ENCODE measurements at regions not wholly inside any gene's neighbourhood (a gene's known extent, or its start where the extent isn't known, plus 50 kb on each side); places are given as distances from the start of the nearest gene placed in this dataset.
"Not testable (repeated sequence)": the region's sequence is repeated elsewhere in the genome, so short reads cannot be mapped to it uniquely, and the experiment has no call there.

DNA sequence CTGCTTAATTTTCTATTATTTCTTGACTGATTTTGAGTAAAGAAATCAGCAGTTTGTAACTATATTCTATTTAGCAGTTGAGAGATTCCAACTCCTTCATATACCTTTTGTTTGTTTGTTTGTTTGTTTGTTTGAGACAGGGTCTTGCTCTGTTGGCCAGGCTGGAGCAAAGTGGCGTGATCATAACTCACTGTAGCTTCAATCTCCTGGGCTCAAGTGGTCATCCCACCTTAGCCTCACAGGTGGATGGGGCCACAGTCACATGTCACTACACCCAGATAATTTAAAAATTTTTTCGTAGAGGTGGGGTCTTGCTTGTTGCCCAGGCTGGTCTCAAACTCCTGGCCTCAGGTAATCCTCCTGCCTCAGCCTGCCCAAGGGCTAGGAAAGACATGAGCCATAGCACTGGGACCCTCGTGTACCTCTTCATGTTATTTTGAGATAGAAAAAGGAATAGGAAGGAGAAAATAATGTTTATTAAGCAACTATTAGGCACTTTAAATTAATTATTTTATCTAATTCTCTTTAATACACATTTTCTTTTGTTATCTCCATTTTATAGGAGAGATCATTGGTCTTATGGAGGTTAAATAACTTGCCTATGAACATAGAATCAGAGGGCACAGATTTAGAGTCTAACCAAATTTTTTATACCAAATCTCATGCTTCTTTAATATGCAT, 133.0 kb downstream of the ZNF608 start:
- Histone ChIP-seq H3K36me3 (ENCODE audit: insufficient read depth, low read length) (no peaks in the 10 kb centered on the region), H3K9me3 (ENCODE audit: low read length) (no peaks in the 10 kb centered on the region), H3K4me1 (ENCODE audit: insufficient read depth, low read length, poor library complexity, severe bottlenecking) (no peaks in the 10 kb centered on the region), H3K4me2 (ENCODE audit: low read length) (no peak overlapping the region), H3K27ac (ENCODE audit: low read depth, low read length, poor library complexity, severe bottlenecking) (no peak overlapping the region), H3K4me3 (ENCODE audit: low read depth, low read length, poor library complexity, severe bottlenecking) (no peak overlapping the region), H4K20me1 (ENCODE audit: insufficient read depth, low read length) (no peaks in the 10 kb centered on the region), H3K9me2 (ENCODE audit: insufficient read depth, low read length) (no peaks in the 10 kb centered on the region), H2AFZ (ENCODE audit: low read length) (no peak overlapping the region), H3K79me2 (ENCODE audit: insufficient read depth, low read depth, low read length) (no peaks in the 10 kb centered on the region)
- POLR2A ChIA-PET: interaction anchor here (1.4 kb wide), 1 partner anchor 9 kb away, joined by 9 read pairs; no protein-coding TSS in a partner anchor
- no peak for DNase-seq (ENCODE audit: low spot score)
- no TSS peak for BruUV-seq (replicated peaks)
- intact Hi-C loops (cut with micrococcal nuclease; ENCODE audit: unreplicated experiment): no loop called here
- TF ChIP-seq EZH2phosphoT487 (IDR thresholded peaks at IDR 0.05; ENCODE audit: borderline replicate concordance, low read depth, low read length): no peak
- TF ChIP-seq, protein P1, sequence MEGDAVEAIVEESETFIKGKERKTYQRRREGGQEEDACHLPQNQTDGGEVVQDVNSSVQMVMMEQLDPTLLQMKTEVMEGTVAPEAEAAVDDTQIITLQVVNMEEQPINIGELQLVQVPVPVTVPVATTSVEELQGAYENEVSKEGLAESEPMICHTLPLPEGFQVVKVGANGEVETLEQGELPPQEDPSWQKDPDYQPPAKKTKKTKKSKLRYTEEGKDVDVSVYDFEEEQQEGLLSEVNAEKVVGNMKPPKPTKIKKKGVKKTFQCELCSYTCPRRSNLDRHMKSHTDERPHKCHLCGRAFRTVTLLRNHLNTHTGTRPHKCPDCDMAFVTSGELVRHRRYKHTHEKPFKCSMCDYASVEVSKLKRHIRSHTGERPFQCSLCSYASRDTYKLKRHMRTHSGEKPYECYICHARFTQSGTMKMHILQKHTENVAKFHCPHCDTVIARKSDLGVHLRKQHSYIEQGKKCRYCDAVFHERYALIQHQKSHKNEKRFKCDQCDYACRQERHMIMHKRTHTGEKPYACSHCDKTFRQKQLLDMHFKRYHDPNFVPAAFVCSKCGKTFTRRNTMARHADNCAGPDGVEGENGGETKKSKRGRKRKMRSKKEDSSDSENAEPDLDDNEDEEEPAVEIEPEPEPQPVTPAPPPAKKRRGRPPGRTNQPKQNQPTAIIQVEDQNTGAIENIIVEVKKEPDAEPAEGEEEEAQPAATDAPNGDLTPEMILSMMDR (conservative IDR thresholded peaks at IDR 0.05; ENCODE audit: low read length): no peak
- CTCF ChIA-PET (ENCODE audit: unreplicated experiment): interaction anchor here (0.7 kb wide), 1 partner anchor 16 kb away, joined by 3 read pairs; no protein-coding TSS in a partner anchor

- no peak overlapping the region for H3K4me3 ChIP-seq (ENCODE audit: low read depth, low read length, poor library complexity, severe bottlenecking)
- TF ChIP-seq, protein P1 (conservative IDR thresholded peaks at IDR 0.05; ENCODE audit: low read length): no peak
- no peak for TF ChIP-seq EZH2phosphoT487 (IDR thresholded peaks at IDR 0.05; ENCODE audit: borderline replicate concordance, low read depth, low read length)
- BruUV-seq (replicated peaks): no TSS peak
- no peaks in the 10 kb centered on the region for H3K9me2 ChIP-seq (ENCODE audit: insufficient read depth, low read length)
- no peak for DNase-seq (ENCODE audit: low spot score)
- intact Hi-C loops (cut with micrococcal nuclease; ENCODE audit: unreplicated experiment): no loop called here
- no peaks in the 10 kb centered on the region for H3K79me2 ChIP-seq (ENCODE audit: insufficient read depth, low read depth, low read length)
- CTCF ChIA-PET (ENCODE audit: unreplicated experiment): no interaction called here
- H3K36me3 ChIP-seq (ENCODE audit: insufficient read depth, low read length): no peaks in the 10 kb centered on the region
- no peaks in the 10 kb centered on the region for H4K20me1 ChIP-seq (ENCODE audit: insufficient read depth, low read length)
- H2AFZ ChIP-seq (ENCODE audit: low read length): no peak overlapping the region
- no peak overlapping the region for H3K27ac ChIP-seq (ENCODE audit: low read depth, low read length, poor library complexity, severe bottlenecking)
- no peak overlapping the region for H3K4me2 ChIP-seq (ENCODE audit: low read length)
- no peaks in the 10 kb centered on the region for H3K9me3 ChIP-seq (ENCODE audit: low read length)
- no peaks in the 10 kb centered on the region for H3K4me1 ChIP-seq (ENCODE audit: insufficient read depth, low read length, poor library complexity, severe bottlenecking)
- POLR2A ChIA-PET: no interaction called here
These were observed 134.4 kb downstream of the ZNF608 start for GRCh38 chr5:124612023-124612422.

GRCh38 chr5:124611262-124611661, 135.2 kb downstream of the ZNF608 start:
- intact Hi-C loops (cut with micrococcal nuclease; ENCODE audit: unreplicated experiment); H3K27ac ChIP-seq (ENCODE audit: low read depth, low read length, poor library complexity, severe bottlenecking); H2AFZ ChIP-seq (ENCODE audit: low read length); POLR2A ChIA-PET; H3K79me2 ChIP-seq (ENCODE audit: insufficient read depth, low read depth, low read length); H3K4me2 ChIP-seq (ENCODE audit: low read length); DNase-seq (ENCODE audit: low spot score); H3K9me2 ChIP-seq (ENCODE audit: insufficient read depth, low read length); BruUV-seq (replicated peaks); H3K9me3 ChIP-seq (ENCODE audit: low read length); H3K36me3 ChIP-seq (ENCODE audit: insufficient read depth, low read length); H3K4me3 ChIP-seq (ENCODE audit: low read depth, low read length, poor library complexity, severe bottlenecking); CTCF ChIA-PET (ENCODE audit: unreplicated experiment); H3K4me1 ChIP-seq (ENCODE audit: insufficient read depth, low read length, poor library complexity, severe bottlenecking); H4K20me1 ChIP-seq (ENCODE audit: insufficient read depth, low read length): not testable (repeated sequence)

GRCh38 chr5:124609685-124610084, 136.8 kb downstream of the ZNF608 start:
- H3K27ac ChIP-seq (ENCODE audit: low read depth, low read length, poor library complexity, severe bottlenecking); H2AFZ ChIP-seq (ENCODE audit: low read length); H3K79me2 ChIP-seq (ENCODE audit: insufficient read depth, low read depth, low read length); intact Hi-C loops (cut with micrococcal nuclease; ENCODE audit: unreplicated experiment); CTCF ChIA-PET (ENCODE audit: unreplicated experiment); H4K20me1 ChIP-seq (ENCODE audit: insufficient read depth, low read length); H3K4me1 ChIP-seq (ENCODE audit: insufficient read depth, low read length, poor library complexity, severe bottlenecking); BruUV-seq (replicated peaks); H3K4me3 ChIP-seq (ENCODE audit: low read depth, low read length, poor library complexity, severe bottlenecking); DNase-seq (ENCODE audit: low spot score); H3K4me2 ChIP-seq (ENCODE audit: low read length); H3K9me3 ChIP-seq (ENCODE audit: low read length); H3K9me2 ChIP-seq (ENCODE audit: insufficient read depth, low read length); H3K36me3 ChIP-seq (ENCODE audit: insufficient read depth, low read length): not testable (repeated sequence)
- POLR2A ChIA-PET: interaction anchor here (2.1 kb wide), 1 partner anchor 11 kb away, joined by 7 read pairs; no protein-coding TSS in a partner anchor
